ENCODE measurements at regions not wholly inside any gene's neighbourhood (a gene's known extent, or its start where the extent isn't known, plus 50 kb on each side); places are given as distances from the start of the nearest gene placed in this dataset.

- no peak overlapping the region for H3K4me3 ChIP-seq (replicated peaks; ENCODE audit: low read depth, low read length)
- no peak for DNase-seq (ENCODE audit: extremely low read depth, low read depth)
- TF ChIP-seq CTCF (IDR thresholded peaks at IDR 0.05; ENCODE audit: low read depth, low read length, missing control alignments) = no peak
Measured at GRCh38 chr13:58051807-58052375, 420.3 kb downstream of the PCDH17 start.

GRCh38 chr13:58056426-58056825 is 424.9 kb downstream of the PCDH17 start:
- DNase-seq (ENCODE audit: extremely low read depth, low read depth) = no peak
- no peak for TF ChIP-seq CTCF (IDR thresholded peaks at IDR 0.05; ENCODE audit: low read depth, low read length, missing control alignments)
- H3K4me3 ChIP-seq (replicated peaks; ENCODE audit: low read depth, low read length) = no peak overlapping the region

GRCh38 chr13:58059624-58060023 is 428.1 kb downstream of the PCDH17 start:
- no peak for DNase-seq (ENCODE audit: extremely low read depth, low read depth)
- H3K4me3 ChIP-seq (replicated peaks; ENCODE audit: low read depth, low read length) = no peak overlapping the region
- TF ChIP-seq CTCF (IDR thresholded peaks at IDR 0.05; ENCODE audit: low read depth, low read length, missing control alignments) = no peak

GRCh38 chr13:58080806-58081205 is 449.3 kb downstream of the PCDH17 start:
- no peak for DNase-seq (ENCODE audit: extremely low read depth, low read depth)
- TF ChIP-seq CTCF (IDR thresholded peaks at IDR 0.05; ENCODE audit: low read depth, low read length, missing control alignments) = no peak
- no peak overlapping the region for H3K4me3 ChIP-seq (replicated peaks; ENCODE audit: low read depth, low read length)

- H3K4me3 ChIP-seq (replicated peaks; ENCODE audit: low read depth, low read length) = no peak overlapping the region
- no peak for TF ChIP-seq CTCF (IDR thresholded peaks at IDR 0.05; ENCODE audit: low read depth, low read length, missing control alignments)
- DNase-seq (ENCODE audit: extremely low read depth, low read depth) = no peak
Measured at GRCh38 chr13:58081301-58081820, 449.8 kb downstream of the PCDH17 start.

- H3K4me3 ChIP-seq (replicated peaks; ENCODE audit: low read depth, low read length) = no peak overlapping the region
- TF ChIP-seq CTCF (IDR thresholded peaks at IDR 0.05; ENCODE audit: low read depth, low read length, missing control alignments) = no peak
Measured at GRCh38 chr13:58083064-58083463, 451.5 kb downstream of the PCDH17 start.

GRCh38 chr13:58085274-58085673 is 453.7 kb downstream of the PCDH17 start:
- no peak for TF ChIP-seq CTCF (IDR thresholded peaks at IDR 0.05; ENCODE audit: low read depth, low read length, missing control alignments)
- DNase-seq (ENCODE audit: extremely low read depth, low read depth) = no peak
- H3K4me3 ChIP-seq (replicated peaks; ENCODE audit: low read depth, low read length) = no peak overlapping the region

More at GRCh38 chr13:58083064-58083463, 451.5 kb downstream of the PCDH17 start:
- DNase-seq (ENCODE audit: extremely low read depth, low read depth) = no peak
